Adrenal gland (tissue), 5 donors: ENCODE measurements at regions not wholly inside any gene's neighbourhood (a gene's known extent, or its start where the extent isn't known, plus 50 kb on each side); places are given as distances from the start of the nearest gene placed in this dataset.

Experiments
- POLR2A ChIP-seq, 2 donors: fragments of 450-650 bp; IDR thresholded peaks; one replicate each; pipeline ENCODE4 v1.6.1; 2017; ENCODE audit warnings: antibody characterized with exemption in 2 of 2, mild to moderate bottlenecking in 2 of 2, moderate library complexity in 1 of 2
- TF ChIP-seq, protein P1 (sequence below), 6 experiments: fragments of 450-650 bp in 4 of 6; fragments of 200-600 bp in 2 of 6; sonication (generic) in 1 of 6; IDR thresholded peaks; 1 replicate in 5 of 6; 2 replicates in 1 of 6; pipeline versions ENCODE4 v1.5.1 to v1.8.0; 2016 to 2021; ENCODE audit warnings: antibody characterized with exemption in 6 of 6, mild to moderate bottlenecking in 2 of 6, moderate library complexity in 1 of 6
- donor health status: DM: no; HTN: no; CAD: no.

GRCh38 chr10:9004736-9005135 lies 950.2 kb downstream of the GATA3 start:
- no peak for TF ChIP-seq POLR2A (IDR thresholded peaks at IDR 0.05)
- TF ChIP-seq, protein P1, sequence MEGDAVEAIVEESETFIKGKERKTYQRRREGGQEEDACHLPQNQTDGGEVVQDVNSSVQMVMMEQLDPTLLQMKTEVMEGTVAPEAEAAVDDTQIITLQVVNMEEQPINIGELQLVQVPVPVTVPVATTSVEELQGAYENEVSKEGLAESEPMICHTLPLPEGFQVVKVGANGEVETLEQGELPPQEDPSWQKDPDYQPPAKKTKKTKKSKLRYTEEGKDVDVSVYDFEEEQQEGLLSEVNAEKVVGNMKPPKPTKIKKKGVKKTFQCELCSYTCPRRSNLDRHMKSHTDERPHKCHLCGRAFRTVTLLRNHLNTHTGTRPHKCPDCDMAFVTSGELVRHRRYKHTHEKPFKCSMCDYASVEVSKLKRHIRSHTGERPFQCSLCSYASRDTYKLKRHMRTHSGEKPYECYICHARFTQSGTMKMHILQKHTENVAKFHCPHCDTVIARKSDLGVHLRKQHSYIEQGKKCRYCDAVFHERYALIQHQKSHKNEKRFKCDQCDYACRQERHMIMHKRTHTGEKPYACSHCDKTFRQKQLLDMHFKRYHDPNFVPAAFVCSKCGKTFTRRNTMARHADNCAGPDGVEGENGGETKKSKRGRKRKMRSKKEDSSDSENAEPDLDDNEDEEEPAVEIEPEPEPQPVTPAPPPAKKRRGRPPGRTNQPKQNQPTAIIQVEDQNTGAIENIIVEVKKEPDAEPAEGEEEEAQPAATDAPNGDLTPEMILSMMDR (IDR thresholded peaks at IDR 0.05) = no peak
